ENCODE measurements at regions not wholly inside any gene's neighbourhood (a gene's known extent, or its start where the extent isn't known, plus 50 kb on each side); places are given as distances from the start of the nearest gene placed in this dataset.
A peak's percentile ranks its signal among the peaks of the same experiment; 100 is the strongest.
"Not testable (repeated sequence)": the region's sequence is repeated elsewhere in the genome, so short reads cannot be mapped to it uniquely, and the experiment has no call there.

GRCh38 chr1:90864681-90865080, 147.6 kb upstream of the BARHL2 start:
- DNase-seq (ENCODE audit: low spot score), result no peak

GRCh38 chr1:90862782-90863181, 145.7 kb upstream of the BARHL2 start:
- DNase-seq (ENCODE audit: low spot score), result no peak

DNA sequence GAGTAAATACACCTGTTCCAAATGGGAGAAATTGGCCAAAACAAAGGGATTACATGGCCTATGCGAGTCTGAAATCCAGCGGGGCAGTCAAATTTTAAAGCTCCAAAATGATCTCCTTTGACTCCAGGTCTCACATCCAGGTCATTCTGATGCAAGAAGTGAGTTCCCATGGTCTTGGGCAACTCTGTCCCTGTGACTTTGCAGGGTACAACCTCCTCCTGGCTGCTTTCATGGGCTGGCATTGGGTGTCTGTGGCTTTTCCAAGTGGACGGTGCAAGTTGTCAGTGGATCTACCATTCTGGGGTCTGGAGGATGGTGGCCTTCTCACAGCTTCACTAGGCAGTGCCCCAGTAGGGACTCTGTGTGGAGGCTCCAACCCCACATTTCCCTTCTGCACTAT, 144.3 kb upstream of the BARHL2 start:
- not testable (repeated sequence) for DNase-seq (ENCODE audit: low spot score)

DNA sequence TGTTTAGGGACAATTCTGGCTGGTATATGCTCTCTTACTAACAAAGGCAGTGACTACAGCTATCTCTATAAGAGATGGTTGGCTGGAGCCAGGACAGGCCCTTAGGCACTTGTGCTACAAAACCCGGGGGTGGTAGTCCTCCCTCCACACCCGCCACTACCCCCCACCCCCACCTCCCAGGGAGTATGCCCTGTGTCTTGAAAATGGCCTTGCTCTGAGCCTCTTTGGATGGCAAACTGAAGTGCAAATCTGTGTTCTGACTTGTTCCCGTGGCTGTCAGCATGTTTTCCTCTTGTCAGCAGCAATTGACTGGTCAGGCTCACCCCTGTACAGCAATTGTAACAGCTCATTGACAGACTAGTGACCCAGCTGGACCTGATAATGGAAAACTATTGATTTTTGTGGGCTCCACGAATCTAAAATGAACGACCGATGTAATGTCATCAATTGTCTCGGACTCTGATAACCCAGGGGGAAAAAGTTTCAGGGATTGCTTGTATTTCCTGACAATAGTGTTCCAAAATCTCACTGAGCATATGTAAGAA, 139.4 kb upstream of the BARHL2 start:
- DNase-seq (ENCODE audit: low spot score), result no peak

DNA sequence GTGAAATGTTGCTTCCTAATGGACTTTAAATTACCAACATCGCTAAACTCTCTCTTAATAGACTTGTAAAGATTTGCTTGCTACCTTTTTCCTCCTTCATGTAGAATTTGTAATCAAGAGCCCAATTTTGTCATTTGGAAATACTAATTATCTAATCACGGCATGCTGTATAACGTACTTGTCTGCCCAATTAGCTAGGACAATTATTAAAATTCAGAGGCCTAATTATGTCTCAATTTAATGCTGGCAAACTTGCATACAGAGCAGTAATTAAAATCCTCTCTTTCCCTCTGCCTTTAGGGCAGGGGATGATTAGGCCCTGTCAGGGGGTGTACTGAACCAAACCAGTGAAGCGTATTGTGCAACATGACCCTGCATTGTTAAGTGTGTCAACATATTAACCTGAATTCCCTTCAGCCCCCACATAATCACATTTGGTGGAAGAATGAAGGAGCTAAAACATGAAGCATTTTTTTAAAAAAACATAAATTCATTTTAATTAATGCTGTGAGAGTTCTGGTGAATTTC, 137.4 kb upstream of the BARHL2 start:
- no peak for DNase-seq (ENCODE audit: low spot score)

DNA sequence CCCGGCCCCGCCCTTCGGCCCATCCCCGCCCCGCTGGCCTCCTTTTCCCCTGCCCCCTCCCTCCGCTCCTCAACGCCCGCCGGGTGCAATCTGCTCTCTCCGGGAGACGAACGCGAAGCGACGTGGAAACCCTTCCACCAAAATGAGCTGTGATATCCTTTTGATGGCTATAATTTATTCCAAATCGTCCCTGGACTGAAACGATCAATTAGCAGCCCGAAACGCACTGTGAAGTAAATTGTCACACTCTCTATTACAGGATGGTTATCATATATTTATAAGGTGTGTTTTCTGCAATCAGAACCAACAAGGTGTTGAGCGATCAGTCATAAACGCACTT, 134.6 kb upstream of the BARHL2 start:
- DNase-seq (ENCODE audit: low spot score), result no peak

GRCh38 chr1:90850898-90851710, 134.0 kb upstream of the BARHL2 start:
- peak; percentile 87 for DNase-seq (ENCODE audit: low spot score)

- peak; percentile 30 for DNase-seq (ENCODE audit: low spot score)
Observed at GRCh38 chr1:90850181-90850897, 133.2 kb upstream of the BARHL2 start.

DNA sequence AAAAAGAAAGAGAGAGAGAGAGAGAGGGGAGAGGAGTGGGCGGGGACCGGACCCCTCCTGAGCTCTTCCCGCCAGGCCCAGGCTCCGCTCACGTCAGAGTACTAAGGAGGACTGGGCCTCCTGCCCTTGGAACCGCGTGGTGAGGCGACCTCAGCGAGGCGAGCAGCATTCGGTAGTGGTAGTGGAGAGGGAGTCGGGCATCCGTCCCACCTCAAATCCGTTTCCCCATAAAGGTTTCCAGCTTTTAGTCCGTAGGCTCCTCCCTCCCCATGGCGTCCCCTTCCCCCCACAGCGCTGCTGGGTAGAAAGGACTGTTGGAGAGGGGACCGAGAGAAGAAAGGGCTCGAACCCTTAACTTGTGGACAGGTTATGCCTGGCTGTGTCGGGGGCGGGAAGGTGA, 124.4 kb upstream of the BARHL2 start:
- no peak for DNase-seq (ENCODE audit: low spot score)

- DNase-seq (ENCODE audit: low spot score), result no peak
Observed at GRCh38 chr1:90840352-90840751, 123.2 kb upstream of the BARHL2 start.

- no peak for DNase-seq (ENCODE audit: low spot score)
Observed at GRCh38 chr1:90839323-90839722, 122.2 kb upstream of the BARHL2 start.

- no peak for DNase-seq (ENCODE audit: low spot score)
Observed at GRCh38 chr1:90838720-90839119, 121.6 kb upstream of the BARHL2 start.

DNA sequence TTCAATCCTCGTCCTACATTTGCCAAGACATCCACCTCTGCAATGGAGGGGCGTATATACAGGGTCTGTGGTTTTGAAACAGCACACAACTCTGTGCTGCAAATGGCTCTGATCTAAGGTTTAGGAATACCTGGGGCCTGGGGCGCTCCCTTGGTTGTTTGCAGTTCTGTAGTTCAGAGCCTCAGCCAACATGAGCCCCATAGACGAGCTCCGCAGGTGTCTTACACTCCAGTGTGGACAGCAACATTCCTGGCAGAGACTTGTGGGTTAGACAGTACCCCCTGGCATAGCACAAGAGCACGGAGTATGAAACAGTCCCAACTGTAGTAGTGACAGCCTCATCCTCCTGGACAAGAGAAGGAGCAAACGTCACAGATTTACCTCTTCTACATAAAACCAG, 120.3 kb upstream of the BARHL2 start:
- DNase-seq (ENCODE audit: low spot score), result no peak

DNA sequence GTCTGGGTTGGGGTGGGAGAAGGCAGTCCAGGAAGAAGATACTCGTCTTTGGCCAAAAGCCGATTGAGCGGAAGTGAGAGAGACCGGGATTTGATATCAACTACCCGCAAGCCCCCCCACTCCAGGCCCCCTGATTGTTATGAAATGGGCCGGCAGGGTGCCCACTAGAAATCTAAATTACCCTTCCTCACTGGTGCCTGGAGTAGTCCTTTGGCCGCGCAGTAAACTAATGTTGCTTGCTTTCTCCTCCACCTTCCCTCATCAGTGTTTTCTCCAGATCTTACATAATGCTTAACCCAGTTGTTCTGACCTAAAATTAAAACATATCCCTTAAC, 119.2 kb upstream of the BARHL2 start:
- DNase-seq (ENCODE audit: low spot score), result no peak

DNA sequence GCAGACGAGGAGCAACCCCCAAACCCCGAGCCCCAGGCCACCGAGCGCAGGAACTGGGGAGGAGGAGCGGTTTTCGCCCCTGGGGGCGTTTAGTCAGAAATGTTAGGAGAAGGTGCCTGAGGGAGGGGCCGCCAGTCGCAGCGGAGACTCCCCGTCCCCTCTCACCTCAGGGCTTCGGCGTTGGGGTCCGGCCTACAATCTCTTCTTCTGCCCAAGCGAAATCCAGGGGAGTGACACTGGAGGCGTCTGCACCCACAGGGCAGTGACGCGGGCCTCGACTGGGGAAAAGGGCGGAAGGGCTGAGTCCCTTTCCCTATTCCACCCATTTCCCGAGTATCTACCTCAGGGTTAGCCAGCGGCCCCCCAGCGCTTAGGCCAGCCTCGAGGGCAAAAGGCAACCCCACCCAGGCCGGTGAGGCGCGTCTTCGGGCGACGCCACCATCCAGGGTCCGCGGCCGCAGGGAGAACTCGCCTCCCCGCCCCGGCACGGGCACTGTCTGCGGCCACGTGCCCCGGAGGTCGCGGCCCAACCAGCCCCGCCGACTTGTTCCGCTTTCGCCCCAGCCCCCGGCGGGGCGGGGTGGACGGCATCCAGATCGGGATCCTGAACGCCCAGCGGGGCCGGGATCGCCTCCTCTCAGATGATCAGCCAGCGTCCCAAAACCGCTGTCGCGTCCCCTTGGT, 118.7 kb upstream of the BARHL2 start:
- no peak for DNase-seq (ENCODE audit: low spot score)

DNA sequence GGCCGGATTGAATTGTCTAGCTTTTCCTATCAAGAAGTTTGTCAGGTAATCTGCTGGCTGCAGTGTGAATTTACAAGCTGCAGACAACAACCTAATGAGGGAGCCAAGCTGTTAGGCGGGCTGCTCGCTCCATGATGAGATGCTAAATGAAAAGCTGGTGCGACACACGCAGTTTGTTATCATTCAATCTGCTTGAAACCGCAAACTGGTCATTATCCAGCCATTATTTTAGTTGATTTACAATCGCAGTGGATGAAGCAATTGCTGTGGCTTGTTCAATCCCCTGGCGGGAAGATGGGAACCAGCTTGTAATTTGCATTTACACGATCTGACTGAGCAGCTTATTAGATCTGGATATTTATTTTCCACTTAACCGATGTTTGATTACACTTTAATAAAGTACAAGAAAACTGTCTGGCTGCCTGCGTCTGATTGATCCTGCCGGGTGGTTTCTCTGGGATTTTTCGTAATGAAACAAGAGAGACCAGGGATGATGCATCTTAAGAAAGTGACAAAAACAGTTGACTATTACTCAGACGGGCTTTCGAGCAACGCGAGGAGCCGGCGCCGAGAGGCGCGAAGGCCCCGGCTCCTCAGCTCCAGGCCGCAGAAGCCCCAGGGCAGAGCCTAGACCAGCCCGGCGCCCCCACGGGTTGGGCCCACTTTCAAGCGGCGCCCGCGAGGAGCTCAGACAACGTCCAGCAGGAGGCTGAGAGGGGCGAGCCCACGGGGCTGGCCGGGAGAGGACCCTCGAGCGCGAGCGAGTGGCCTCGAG, 118.0 kb upstream of the BARHL2 start:
- DNase-seq (ENCODE audit: low spot score), result no peak

- no peak for DNase-seq (ENCODE audit: low spot score)
Observed at GRCh38 chr1:90834354-90834885, 117.3 kb upstream of the BARHL2 start.

DNA sequence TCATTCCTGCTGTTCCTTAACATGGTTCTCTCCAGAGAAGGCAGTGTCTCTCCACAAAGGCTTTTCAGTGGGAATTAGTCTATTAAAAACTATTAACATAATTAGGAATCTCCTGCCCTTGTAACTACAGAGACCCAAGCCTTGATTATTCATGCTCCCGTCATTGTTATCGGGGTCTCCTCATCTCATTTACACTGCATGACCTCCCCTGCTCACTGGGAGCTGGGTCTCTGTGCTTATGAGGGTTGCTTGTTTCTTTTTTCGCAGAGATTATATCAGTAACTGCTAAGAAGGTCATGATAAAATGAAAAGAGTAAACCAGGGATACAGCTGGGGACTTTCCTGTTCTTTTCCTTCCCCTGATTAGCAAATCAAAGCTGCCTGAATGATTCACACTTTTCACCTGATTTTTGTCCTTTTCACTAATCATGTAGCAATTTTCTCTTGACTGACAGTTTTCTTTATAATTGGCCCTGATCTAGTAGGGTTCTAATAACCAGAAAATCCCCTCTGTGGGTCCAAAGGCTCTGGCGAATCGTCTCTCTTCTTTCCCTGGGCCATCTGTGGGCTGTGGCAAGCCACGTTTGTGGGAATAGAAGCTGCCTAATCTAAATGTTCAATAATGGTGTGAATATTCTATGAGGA, 116.5 kb upstream of the BARHL2 start:
- no peak for DNase-seq (ENCODE audit: low spot score)

DNA sequence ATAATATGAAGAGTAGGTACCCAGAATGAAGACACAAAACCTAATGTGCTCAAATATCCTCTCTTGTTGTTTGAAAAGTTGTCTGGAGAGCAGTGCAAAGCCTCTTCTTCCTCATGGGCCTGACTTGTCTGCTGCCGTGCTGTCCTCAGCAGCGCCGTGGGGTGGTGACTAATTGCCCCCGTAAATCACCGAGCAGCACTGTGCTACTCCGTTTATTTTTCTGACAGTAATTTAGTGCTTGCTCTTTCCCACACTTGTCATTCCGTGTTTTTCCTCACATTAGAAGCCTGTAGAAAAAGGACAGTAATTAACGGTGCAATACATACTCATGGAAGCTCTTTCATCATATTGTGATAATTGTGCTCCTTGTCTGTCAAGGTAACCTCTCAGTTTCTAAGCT, 114.8 kb upstream of the BARHL2 start:
- DNase-seq (ENCODE audit: low spot score), result no peak

DNA sequence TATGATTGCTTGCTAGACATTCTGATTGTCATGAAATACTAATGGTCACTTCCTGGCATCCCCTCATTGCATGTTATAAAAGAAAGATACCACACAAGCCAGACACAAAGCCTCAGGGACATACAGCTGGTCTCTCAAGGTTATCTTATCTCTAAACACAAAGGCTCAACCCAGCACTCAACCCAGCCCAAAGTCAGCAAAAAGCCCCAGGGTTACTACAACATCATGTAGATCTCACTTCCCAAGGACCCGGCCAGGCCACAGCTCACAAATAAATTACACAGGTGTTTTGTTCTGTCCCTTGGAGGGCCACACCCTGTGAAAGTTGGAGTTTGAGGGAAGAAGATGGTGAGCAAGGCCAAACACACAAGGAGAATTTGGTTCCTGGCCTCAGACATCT, 109.7 kb upstream of the BARHL2 start:
- no peak for DNase-seq (ENCODE audit: low spot score)

DNA sequence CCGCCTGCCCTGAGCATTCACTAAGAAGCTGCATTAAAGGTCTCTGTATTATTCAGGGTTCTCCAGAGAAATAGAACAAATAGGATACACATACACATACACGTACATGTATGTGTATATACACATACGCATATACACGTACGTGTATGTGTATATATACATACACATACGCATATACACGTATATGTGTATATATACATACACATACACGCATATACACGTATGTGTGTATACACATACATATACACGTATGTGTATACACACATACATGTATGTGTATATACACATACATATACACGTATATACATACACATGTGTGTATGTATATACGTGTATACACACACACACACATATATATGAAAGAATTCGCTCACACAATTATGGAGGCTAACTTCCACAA, 108.9 kb upstream of the BARHL2 start:
- DNase-seq (ENCODE audit: low spot score), result no peak

Measured in LoVo (cell line).